KMS-11 (cell line): ENCODE measurements at regions not wholly inside any gene's neighbourhood (a gene's known extent, or its start where the extent isn't known, plus 50 kb on each side); places are given as distances from the start of the nearest gene placed in this dataset.

Experiments used
- H2AFZ ChIP-seq: fragments of 200-600 bp; sonication (generic); 2 replicates; pipeline ENCODE4 v1.6.1; 2016; ENCODE audit warnings: antibody characterized with exemption, mixed run types, low read depth
- H3K27ac ChIP-seq: fragments of 200-600 bp; sonication (generic); 2 replicates; pipeline ENCODE4 v1.6.1; 2016; ENCODE audit warnings: mild to moderate bottlenecking, mixed run types
- H3K27me3 ChIP-seq: fragments of 200-600 bp; sonication (generic); 2 replicates; pipeline ENCODE4 v1.6.1; 2017; ENCODE audit warnings: mild to moderate bottlenecking, low read depth, mixed run types, moderate library complexity; ENCODE audit not compliant: insufficient read depth
- H3K36me3 ChIP-seq: fragments of 200-600 bp; sonication (generic); 2 replicates; pipeline ENCODE4 v1.6.1; 2017; ENCODE audit warnings: mild to moderate bottlenecking, mixed run types; ENCODE audit not compliant: insufficient read depth
- H3K4me1 ChIP-seq: fragments of 200-600 bp; sonication (generic); 2 replicates; pipeline ENCODE4 v1.6.1; 2016; ENCODE audit warnings: mild to moderate bottlenecking, low read depth, mixed run types; ENCODE audit not compliant: poor library complexity, severe bottlenecking
- H3K4me2 ChIP-seq: fragments of 200-600 bp; sonication (generic); 2 replicates; pipeline ENCODE4 v1.7.0; 2016; ENCODE audit warnings: mild to moderate bottlenecking, mixed run types
- H3K4me3 ChIP-seq: fragments of 200-600 bp; sonication (generic); IDR thresholded peaks from 2 replicates; pipeline ENCODE4 v1.6.1; 2017; ENCODE audit warnings: low read depth, low read length, mixed read lengths; ENCODE audit not compliant: insufficient read depth
- H3K79me2 ChIP-seq: fragments of 200-600 bp; sonication (generic); 2 replicates; pipeline ENCODE4 v1.6.1; 2016; ENCODE audit warnings: low read depth, mixed run types; ENCODE audit not compliant: insufficient read depth
- H3K9ac ChIP-seq: fragments of 200-600 bp; sonication (generic); 2 replicates; pipeline ENCODE4 v1.6.1; 2016; ENCODE audit warnings: mild to moderate bottlenecking, mixed run types
- H4K20me1 ChIP-seq: fragments of 200-600 bp; sonication (generic); 2 replicates; pipeline ENCODE4 v1.6.1; 2016; ENCODE audit warnings: mild to moderate bottlenecking, mixed run types; ENCODE audit not compliant: insufficient read depth
- TF ChIP-seq, protein P1 (sequence below): fragments of 200-600 bp; sonication (generic); conservative IDR thresholded peaks from 2 replicates; pipeline ENCODE4 v1.6.1; 2017; ENCODE audit warnings: low read depth, mild to moderate bottlenecking, antibody characterized with exemption, low read length, moderate library complexity, mixed read lengths

DNA sequence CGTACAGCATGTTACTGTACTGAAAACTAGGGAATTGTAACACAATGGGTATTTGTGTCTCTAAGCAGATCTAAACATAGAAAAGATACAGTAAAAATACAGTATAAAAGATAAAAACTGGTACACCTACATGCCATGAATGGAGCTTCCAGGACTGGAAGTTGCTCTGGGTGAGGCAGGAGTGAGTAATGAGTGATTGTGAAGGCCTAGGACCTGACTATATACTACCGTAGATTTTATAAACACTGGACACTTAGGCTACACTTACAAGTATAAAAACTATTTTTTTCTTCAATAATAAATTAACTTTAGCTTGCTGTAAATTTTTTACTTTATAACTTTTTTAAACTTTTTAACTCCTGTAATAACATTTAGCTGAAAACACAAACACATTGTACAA, 324.4 kb upstream of the TNP1 start:
- no peak overlapping the region for H2AFZ ChIP-seq
- H3K36me3 ChIP-seq, result no peaks in the 10 kb centered on the region
- no peak overlapping the region for H3K27ac ChIP-seq
- H3K4me3 ChIP-seq, result no peak overlapping the region
- H3K79me2 ChIP-seq, result no peaks in the 10 kb centered on the region
- H3K9ac ChIP-seq, result no peak overlapping the region
- no peaks in the 10 kb centered on the region for H4K20me1 ChIP-seq
- no peak overlapping the region for H3K4me2 ChIP-seq
- H3K4me1 ChIP-seq, result no peaks in the 10 kb centered on the region
- H3K27me3 ChIP-seq, result no peaks in the 10 kb centered on the region
- TF ChIP-seq, protein P1, sequence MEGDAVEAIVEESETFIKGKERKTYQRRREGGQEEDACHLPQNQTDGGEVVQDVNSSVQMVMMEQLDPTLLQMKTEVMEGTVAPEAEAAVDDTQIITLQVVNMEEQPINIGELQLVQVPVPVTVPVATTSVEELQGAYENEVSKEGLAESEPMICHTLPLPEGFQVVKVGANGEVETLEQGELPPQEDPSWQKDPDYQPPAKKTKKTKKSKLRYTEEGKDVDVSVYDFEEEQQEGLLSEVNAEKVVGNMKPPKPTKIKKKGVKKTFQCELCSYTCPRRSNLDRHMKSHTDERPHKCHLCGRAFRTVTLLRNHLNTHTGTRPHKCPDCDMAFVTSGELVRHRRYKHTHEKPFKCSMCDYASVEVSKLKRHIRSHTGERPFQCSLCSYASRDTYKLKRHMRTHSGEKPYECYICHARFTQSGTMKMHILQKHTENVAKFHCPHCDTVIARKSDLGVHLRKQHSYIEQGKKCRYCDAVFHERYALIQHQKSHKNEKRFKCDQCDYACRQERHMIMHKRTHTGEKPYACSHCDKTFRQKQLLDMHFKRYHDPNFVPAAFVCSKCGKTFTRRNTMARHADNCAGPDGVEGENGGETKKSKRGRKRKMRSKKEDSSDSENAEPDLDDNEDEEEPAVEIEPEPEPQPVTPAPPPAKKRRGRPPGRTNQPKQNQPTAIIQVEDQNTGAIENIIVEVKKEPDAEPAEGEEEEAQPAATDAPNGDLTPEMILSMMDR, result no peak

DNA sequence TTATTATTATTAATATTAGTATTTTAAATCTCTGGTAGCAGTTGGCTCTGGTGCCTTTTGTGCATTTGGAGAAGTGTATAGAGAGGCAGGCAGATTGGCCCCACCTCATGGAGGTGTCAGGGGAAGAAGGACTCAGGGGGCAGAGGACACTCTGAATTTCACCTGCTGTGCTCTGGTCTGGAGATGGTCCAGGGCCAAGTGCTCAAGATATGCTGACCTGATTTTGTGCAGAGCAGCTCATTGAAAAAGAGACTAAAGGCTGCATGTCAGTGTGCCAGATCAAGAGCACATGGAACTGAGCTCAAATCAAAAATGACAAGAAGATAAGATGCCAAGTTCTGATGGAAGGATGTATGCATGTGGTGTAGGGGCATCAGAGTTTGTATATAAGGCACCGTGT, 323.6 kb upstream of the TNP1 start:
- Histone ChIP-seq H4K20me1 (no peaks in the 10 kb centered on the region), H3K9ac (no peak overlapping the region), H3K27me3 (no peaks in the 10 kb centered on the region), H3K36me3 (no peaks in the 10 kb centered on the region), H3K4me2 (no peak overlapping the region), H3K4me3 (no peak overlapping the region), H3K27ac (no peak overlapping the region), H2AFZ (no peak overlapping the region), H3K79me2 (no peaks in the 10 kb centered on the region), H3K4me1 (no peaks in the 10 kb centered on the region)
- TF ChIP-seq, protein P1, result no peak

DNA sequence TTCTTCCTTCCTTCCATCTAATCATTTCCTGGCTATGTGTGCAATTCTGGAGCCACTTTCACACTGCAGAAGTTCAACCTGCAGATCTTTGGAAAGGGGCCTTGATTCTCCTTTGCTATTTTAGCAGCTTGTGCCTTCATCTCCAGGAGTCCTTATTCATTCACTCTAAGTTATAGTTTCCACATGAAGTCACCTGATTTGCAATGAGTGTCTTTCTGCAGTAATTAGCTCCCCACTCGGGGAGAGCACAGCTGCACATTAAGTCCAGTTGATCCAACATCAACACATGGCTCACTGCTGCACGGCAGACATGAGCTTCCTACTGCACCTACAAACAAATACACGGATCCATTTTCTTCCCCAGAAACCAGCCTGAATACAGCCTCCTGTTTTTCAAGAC, 323.1 kb upstream of the TNP1 start:
- H2AFZ ChIP-seq, result no peak overlapping the region
- no peak overlapping the region for H3K9ac ChIP-seq
- no peaks in the 10 kb centered on the region for H3K4me1 ChIP-seq
- TF ChIP-seq, protein P1, result no peak
- no peaks in the 10 kb centered on the region for H3K27me3 ChIP-seq
- H4K20me1 ChIP-seq, result no peaks in the 10 kb centered on the region
- H3K27ac ChIP-seq, result no peak overlapping the region
- no peaks in the 10 kb centered on the region for H3K79me2 ChIP-seq
- no peak overlapping the region for H3K4me2 ChIP-seq
- no peaks in the 10 kb centered on the region for H3K36me3 ChIP-seq
- no peak overlapping the region for H3K4me3 ChIP-seq

DNA sequence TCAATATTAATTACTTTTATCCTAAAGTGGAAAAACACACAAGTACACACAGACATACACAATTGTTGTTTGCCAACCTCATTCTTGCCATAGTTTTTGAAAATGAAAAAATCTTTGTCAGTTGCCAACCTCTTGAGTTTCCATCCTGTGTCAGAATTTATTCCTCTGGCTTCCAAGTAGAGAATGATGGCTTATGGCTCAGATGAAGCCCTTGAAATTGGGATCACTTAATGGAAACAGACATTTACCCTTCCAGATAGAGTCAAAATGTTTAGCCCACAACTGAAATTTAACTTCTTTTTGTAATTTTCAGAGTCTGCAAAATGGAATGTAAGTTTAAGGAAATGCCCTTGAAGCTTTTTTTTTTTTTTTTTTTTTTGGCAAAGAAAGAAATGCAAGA, 321.6 kb upstream of the TNP1 start:
- no peak overlapping the region for H3K27ac ChIP-seq
- H3K79me2 ChIP-seq, result no peaks in the 10 kb centered on the region
- TF ChIP-seq, protein P1, result no peak
- no peak overlapping the region for H3K9ac ChIP-seq
- no peaks in the 10 kb centered on the region for H3K4me1 ChIP-seq
- no peak overlapping the region for H3K4me2 ChIP-seq
- no peak overlapping the region for H2AFZ ChIP-seq
- H3K36me3 ChIP-seq, result no peaks in the 10 kb centered on the region
- no peak overlapping the region for H3K4me3 ChIP-seq
- no peaks in the 10 kb centered on the region for H3K27me3 ChIP-seq
- H4K20me1 ChIP-seq, result no peaks in the 10 kb centered on the region

DNA sequence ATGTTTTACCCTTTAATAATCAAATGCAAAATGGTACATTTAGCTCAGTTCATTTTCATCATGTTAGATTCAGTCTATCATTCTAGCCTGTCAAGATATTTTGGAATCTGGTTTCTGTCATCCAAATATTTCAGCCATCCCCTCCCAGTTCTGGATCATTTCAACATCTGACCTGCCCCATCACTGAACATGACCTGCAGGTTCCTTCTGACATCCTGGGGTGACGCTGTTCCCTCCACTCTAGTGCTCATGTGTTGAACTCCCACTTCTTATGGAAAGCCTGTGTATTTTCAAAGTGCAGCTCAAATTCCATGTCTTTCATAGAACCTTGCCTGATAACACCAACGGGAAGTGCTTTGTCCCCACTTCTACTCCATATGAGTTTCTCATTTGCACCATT, 320.0 kb upstream of the TNP1 start:
- H2AFZ ChIP-seq, result no peak overlapping the region
- no peaks in the 10 kb centered on the region for H4K20me1 ChIP-seq
- H3K9ac ChIP-seq, result no peak overlapping the region
- no peak overlapping the region for H3K4me2 ChIP-seq
- no peak overlapping the region for H3K27ac ChIP-seq
- TF ChIP-seq, protein P1, result no peak
- no peaks in the 10 kb centered on the region for H3K27me3 ChIP-seq
- H3K79me2 ChIP-seq, result no peaks in the 10 kb centered on the region
- no peak overlapping the region for H3K4me3 ChIP-seq
- no peaks in the 10 kb centered on the region for H3K4me1 ChIP-seq
- H3K36me3 ChIP-seq, result no peaks in the 10 kb centered on the region
